ENCODE measurements at regions not wholly inside any gene's neighbourhood (a gene's known extent, or its start where the extent isn't known, plus 50 kb on each side); places are given as distances from the start of the nearest gene placed in this dataset.

DNA sequence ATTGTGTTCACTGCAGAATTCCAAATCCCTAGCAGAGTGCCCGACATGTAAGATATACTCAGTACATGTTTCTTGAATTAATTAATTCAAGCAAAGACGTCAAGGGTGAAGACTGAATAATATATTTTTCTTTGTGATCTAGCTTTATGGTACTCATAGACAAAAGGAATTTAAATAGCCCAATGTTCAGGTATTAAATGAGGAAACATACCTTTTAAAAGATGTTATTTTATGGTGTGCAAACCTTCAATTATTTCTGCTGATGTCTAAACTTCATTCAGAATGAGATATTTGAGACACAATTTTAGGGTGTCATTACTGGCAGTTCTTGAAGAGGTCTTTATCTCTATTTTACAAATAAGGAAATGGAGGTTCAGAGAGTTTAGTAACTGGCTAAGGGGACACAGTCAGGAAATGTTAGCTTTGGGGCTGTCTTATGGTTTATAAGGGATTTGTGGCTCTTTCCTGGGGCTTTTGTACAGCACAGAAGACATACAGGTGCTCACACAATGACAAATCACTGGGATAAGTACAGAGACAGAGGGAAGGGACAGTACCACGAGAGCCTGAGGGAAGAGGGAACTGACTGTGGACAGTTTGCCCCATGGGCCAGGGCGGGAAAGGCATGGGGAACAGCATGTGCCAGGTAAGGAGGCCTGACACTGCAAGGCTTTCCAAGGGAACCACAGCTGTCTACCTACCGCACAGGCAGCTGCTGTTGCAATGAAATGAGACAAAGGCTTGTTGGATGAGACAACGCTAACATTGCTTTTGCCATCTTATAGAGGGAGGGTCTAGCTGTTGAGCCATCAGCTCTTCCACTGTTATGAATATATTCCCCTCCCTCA, 155.3 kb downstream of the DDX1 start:
- intact Hi-C loops (cut with micrococcal nuclease), result no loop called here
- no peak for DNase-seq
- Mint-ChIP-seq H3K36me3 (no peaks in the 10 kb centered on the region), H3K9me3 (no peaks in the 10 kb centered on the region), H3K4me3 (no peak overlapping the region), H3K4me1 (no peaks in the 10 kb centered on the region), H3K27me3 (ENCODE audit: low read depth in 2 of 2) (peaks cover 0 to 2% of the 10 kb centered on the region in 2 donors), H3K27ac (no peak overlapping the region)
- H3K27ac ChIP-seq (ENCODE audit: low read length), result no peak overlapping the region
- no peaks in the 10 kb centered on the region for H3K36me3 ChIP-seq (ENCODE audit: control insufficient read depth, insufficient read depth, low read length)
- H3K4me1 ChIP-seq (ENCODE audit: control insufficient read depth, insufficient read depth, low read length), result no peaks in the 10 kb centered on the region
- H3K4me3 ChIP-seq (ENCODE audit: low read length), result no peak overlapping the region
- TF ChIP-seq, protein P1, sequence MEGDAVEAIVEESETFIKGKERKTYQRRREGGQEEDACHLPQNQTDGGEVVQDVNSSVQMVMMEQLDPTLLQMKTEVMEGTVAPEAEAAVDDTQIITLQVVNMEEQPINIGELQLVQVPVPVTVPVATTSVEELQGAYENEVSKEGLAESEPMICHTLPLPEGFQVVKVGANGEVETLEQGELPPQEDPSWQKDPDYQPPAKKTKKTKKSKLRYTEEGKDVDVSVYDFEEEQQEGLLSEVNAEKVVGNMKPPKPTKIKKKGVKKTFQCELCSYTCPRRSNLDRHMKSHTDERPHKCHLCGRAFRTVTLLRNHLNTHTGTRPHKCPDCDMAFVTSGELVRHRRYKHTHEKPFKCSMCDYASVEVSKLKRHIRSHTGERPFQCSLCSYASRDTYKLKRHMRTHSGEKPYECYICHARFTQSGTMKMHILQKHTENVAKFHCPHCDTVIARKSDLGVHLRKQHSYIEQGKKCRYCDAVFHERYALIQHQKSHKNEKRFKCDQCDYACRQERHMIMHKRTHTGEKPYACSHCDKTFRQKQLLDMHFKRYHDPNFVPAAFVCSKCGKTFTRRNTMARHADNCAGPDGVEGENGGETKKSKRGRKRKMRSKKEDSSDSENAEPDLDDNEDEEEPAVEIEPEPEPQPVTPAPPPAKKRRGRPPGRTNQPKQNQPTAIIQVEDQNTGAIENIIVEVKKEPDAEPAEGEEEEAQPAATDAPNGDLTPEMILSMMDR (IDR thresholded peaks at IDR 0.05), result no peak
- H3K27me3 ChIP-seq (ENCODE audit: control insufficient read depth, insufficient read depth, low read length), result no peaks in the 10 kb centered on the region
- no peaks in the 10 kb centered on the region for H3K9me3 ChIP-seq (ENCODE audit: control insufficient read depth, insufficient read depth, low read length)
- 85% methylated on average over 6 of the region's 6 CpGs for WGBS (ENCODE audit: insufficient coverage)
- ATAC-seq, result no peak

DNA sequence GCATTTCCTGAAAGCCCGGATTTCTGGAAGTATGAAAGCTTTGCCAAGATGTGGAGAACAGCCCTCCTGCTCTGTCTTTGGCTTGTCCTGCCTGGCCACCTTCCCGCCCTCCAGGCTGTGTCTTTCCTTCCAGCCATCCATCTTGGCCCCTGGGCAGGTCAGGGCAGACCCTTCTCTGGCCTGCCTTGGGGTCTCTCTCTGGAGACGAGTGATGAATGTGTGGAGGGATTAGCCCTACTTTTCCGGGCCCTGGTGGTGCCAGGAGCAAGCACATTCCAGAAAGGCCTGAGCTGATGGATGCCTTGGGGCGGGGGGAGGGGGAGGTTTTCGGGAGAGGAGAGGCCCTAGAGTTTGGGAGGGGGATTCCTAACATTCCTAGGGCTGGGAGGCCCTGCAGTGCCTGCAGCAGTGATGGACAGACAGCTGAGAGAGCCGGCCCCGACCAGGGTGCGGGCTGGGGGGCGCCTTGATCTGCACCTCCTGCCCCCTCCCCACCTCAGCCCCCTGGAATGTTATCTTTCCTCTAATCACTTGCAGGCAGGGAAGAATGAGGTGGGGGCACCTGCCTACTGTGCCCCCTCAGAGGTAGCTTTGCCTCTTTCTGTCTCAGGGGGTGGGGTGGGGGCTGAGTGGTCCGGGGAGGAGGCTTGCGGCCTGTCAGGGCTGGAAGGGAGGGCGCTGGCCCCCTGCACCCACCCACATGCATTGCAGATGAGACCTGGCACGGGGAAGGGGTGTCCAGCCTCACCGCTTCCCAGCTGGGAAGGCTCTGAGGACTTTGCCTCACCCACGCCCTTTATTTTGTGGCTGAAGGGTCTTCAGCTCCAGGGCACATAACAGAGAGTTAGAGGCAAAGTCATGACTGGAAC, 156.2 kb downstream of the DDX1 start:
- Histone ChIP-seq H3K27ac (ENCODE audit: low read length) (no peak overlapping the region), H3K4me3 (ENCODE audit: low read length) (no peak overlapping the region), H3K27me3 (ENCODE audit: control insufficient read depth, insufficient read depth, low read length) (no peaks in the 10 kb centered on the region), H3K9me3 (ENCODE audit: control insufficient read depth, insufficient read depth, low read length) (no peaks in the 10 kb centered on the region), H3K36me3 (ENCODE audit: control insufficient read depth, insufficient read depth, low read length) (no peaks in the 10 kb centered on the region), H3K4me1 (ENCODE audit: control insufficient read depth, insufficient read depth, low read length) (no peaks in the 10 kb centered on the region)
- H3K36me3 Mint-ChIP-seq, result no peaks in the 10 kb centered on the region
- H3K9me3 Mint-ChIP-seq, result no peaks in the 10 kb centered on the region
- no peak for DNase-seq
- intact Hi-C loops (cut with micrococcal nuclease), result no loop called here
- ATAC-seq, result no peak
- H3K27ac Mint-ChIP-seq, result no peak overlapping the region
- no peak overlapping the region for H3K4me3 Mint-ChIP-seq
- H3K4me1 Mint-ChIP-seq, result no peaks in the 10 kb centered on the region
- WGBS (ENCODE audit: insufficient coverage), result 85% methylated on average over 13 of the region's 16 CpGs
- TF ChIP-seq, protein P1 (IDR thresholded peaks at IDR 0.05), result no peak
- H3K27me3 Mint-ChIP-seq (ENCODE audit: low read depth in 2 of 2), result peaks cover 0 to 2% of the 10 kb centered on the region in 2 donors

DNA sequence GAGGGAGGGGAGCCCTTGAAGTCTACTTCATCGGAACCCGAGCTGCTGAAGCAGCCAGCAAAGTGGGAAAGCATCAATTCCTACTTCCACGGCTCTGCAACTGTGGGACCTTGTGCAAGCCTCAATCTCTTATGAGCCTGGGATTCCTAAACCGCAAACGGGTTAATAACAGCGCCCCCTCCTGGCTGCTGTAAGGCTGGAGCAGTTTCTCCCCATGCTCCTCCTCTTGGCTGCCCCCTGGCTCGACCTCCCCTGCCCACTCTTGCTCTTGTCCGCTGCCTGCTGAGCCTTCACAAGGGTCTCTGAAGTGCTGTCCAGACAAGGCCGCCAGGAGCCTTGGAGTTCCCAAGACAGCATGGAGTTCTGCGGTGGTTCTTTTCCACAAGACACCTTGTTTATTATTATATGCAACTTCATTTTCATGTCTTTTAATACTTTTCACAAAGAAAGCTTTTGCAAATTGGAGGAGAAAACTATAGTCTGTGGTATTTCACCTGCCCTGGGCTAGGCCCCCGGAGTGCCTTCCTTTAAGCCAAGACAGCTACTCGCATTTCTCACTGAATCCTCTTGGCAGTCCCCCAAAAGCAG, 157.2 kb downstream of the DDX1 start:
- no peaks in the 10 kb centered on the region for H3K27me3 Mint-ChIP-seq (ENCODE audit: low read depth in 2 of 2)
- DNase-seq (no peak), ATAC-seq (no peak)
- no peaks in the 10 kb centered on the region for H3K9me3 Mint-ChIP-seq
- no peak overlapping the region for H3K27ac ChIP-seq (ENCODE audit: low read length)
- no peak overlapping the region for H3K4me3 Mint-ChIP-seq
- H3K36me3 ChIP-seq (ENCODE audit: control insufficient read depth, insufficient read depth, low read length), result no peaks in the 10 kb centered on the region
- H3K27me3 ChIP-seq (ENCODE audit: control insufficient read depth, insufficient read depth, low read length), result no peaks in the 10 kb centered on the region
- H3K4me1 Mint-ChIP-seq, result no peaks in the 10 kb centered on the region
- H3K27ac Mint-ChIP-seq, result no peak overlapping the region
- 88% methylated on average over 12 of the region's 12 CpGs for WGBS (ENCODE audit: insufficient coverage)
- H3K9me3 ChIP-seq (ENCODE audit: control insufficient read depth, insufficient read depth, low read length), result no peaks in the 10 kb centered on the region
- intact Hi-C loops (cut with micrococcal nuclease), result no loop called here
- no peak overlapping the region for H3K4me3 ChIP-seq (ENCODE audit: low read length)
- no peaks in the 10 kb centered on the region for H3K4me1 ChIP-seq (ENCODE audit: control insufficient read depth, insufficient read depth, low read length)
- H3K36me3 Mint-ChIP-seq, result no peaks in the 10 kb centered on the region
- TF ChIP-seq, protein P1 (IDR thresholded peaks at IDR 0.05), result no peak
